GM23338 (cell line): ENCODE measurements at regions not wholly inside any gene's neighbourhood (a gene's known extent, or its start where the extent isn't known, plus 50 kb on each side); places are given as distances from the start of the nearest gene placed in this dataset.

Experiments used
- ATAC-seq: fragments of 200-7000 bp; cut with Tn5 transposase; 3 replicates; pipeline ENCODE4 v1.9.1; 2020
- DNase-seq: peaks from one replicate; pipeline ENCODE4 v3.0.0-alpha.2; 2015; ENCODE audit warnings: low spot score
- H2AFZ ChIP-seq: fragments of 200-600 bp; sonication (generic); 2 replicates; pipeline ENCODE4 v1.8.0; 2016; ENCODE audit warnings: antibody characterized with exemption, mild to moderate bottlenecking, moderate library complexity
- H3F3A ChIP-seq: fragments of 200-600 bp; sonication (generic); replicated peaks from 2 replicates; pipeline ENCODE4 v1.8.0; 2017; ENCODE audit warnings: antibody characterized with exemption, mixed run types, low read depth
- H3K27ac ChIP-seq: fragments of 200-600 bp; sonication (generic); 2 replicates; pipeline ENCODE4 v1.6.1; 2016; ENCODE audit warnings: low read depth
- H3K27me3 ChIP-seq: fragments of 200-600 bp; sonication (generic); 2 replicates; pipeline ENCODE4 v1.8.0; 2016; ENCODE audit warnings: mild to moderate bottlenecking, mixed run types, moderate library complexity; ENCODE audit not compliant: insufficient read depth
- H3K36me3 ChIP-seq: fragments of 200-600 bp; sonication (generic); 2 replicates; pipeline ENCODE4 v1.8.0; 2016; ENCODE audit warnings: mild to moderate bottlenecking; ENCODE audit not compliant: insufficient read depth
- H3K4me1 ChIP-seq: fragments of 200-600 bp; sonication (generic); 2 replicates; pipeline ENCODE4 v1.8.0; 2016; ENCODE audit warnings: mild to moderate bottlenecking, moderate library complexity; ENCODE audit not compliant: insufficient read depth
- H3K4me2 ChIP-seq: fragments of 200-600 bp; sonication (generic); 2 replicates; pipeline ENCODE4 v1.7.1; 2017; ENCODE audit warnings: mixed run types
- H3K4me3 ChIP-seq: fragments of 200-600 bp; sonication (generic); 2 replicates; pipeline ENCODE4 v1.6.1; 2016; ENCODE audit warnings: mixed run types
- H3K79me2 ChIP-seq: fragments of 200-600 bp; sonication (generic); replicated peaks from 2 replicates; pipeline ENCODE4 v1.8.0; 2017; ENCODE audit warnings: mild to moderate bottlenecking; ENCODE audit not compliant: insufficient read depth
- H3K9me2 ChIP-seq: fragments of 200-600 bp; sonication (generic); 2 replicates; pipeline ENCODE4 v1.8.0; 2017; ENCODE audit not compliant: insufficient read depth
- H4K20me1 ChIP-seq: fragments of 200-600 bp; sonication (generic); replicated peaks from 2 replicates; pipeline ENCODE4 v1.8.0; 2017; ENCODE audit warnings: mild to moderate bottlenecking; ENCODE audit not compliant: insufficient read depth
- H3K27ac Mint-ChIP-seq: 2 replicates; pipeline ENCODE4 v1.8.0; 2020; ENCODE audit warnings: inconsistent platforms, mild to moderate bottlenecking, moderate library complexity, mixed read lengths
- H3K27me3 Mint-ChIP-seq: 3 replicates; pipeline ENCODE4 v1.8.0; 2022; ENCODE audit warnings: low read depth, mild to moderate bottlenecking, moderate library complexity, mixed read lengths, inconsistent platforms; ENCODE audit not compliant: insufficient read depth, poor library complexity
- H3K36me3 Mint-ChIP-seq: 3 replicates; pipeline ENCODE4 v1.8.0; 2021; ENCODE audit warnings: low read depth, mild to moderate bottlenecking, inconsistent platforms, moderate library complexity, mixed read lengths
- H3K4me1 Mint-ChIP-seq: 3 replicates; pipeline ENCODE4 v1.8.0; 2020; ENCODE audit warnings: mild to moderate bottlenecking, inconsistent platforms, mixed read lengths
- H3K4me3 Mint-ChIP-seq: 3 replicates; pipeline ENCODE4 v1.8.0; 2021; ENCODE audit warnings: moderate library complexity, mild to moderate bottlenecking, inconsistent platforms, mixed read lengths
- H3K9me3 Mint-ChIP-seq: 3 replicates; pipeline ENCODE4 v1.8.0; 2020; ENCODE audit warnings: moderate library complexity, mild to moderate bottlenecking, inconsistent platforms, mixed read lengths
- CREB1 ChIP-seq: fragments of 250-450 bp; sonication (Bioruptor Pico); IDR thresholded peaks from 2 replicates; pipeline ENCODE4 v1.5.0; 2020; ENCODE audit warnings: low read depth, mild to moderate bottlenecking, moderate library complexity
- EZH2phosphoT487 ChIP-seq: fragments of 200-600 bp; sonication (generic); IDR thresholded peaks from one replicate; pipeline ENCODE4 v1.8.1; 2018; ENCODE audit warnings: antibody characterized with exemption; ENCODE audit not compliant: unreplicated experiment
- JUNB ChIP-seq: IDR thresholded peaks from one replicate; pipeline ENCODE4 v1.6.1; 2016; ENCODE audit warnings: antibody characterized with exemption; ENCODE audit not compliant: unreplicated experiment
- POLR2AphosphoS5 ChIP-seq: IDR thresholded peaks from 2 replicates; pipeline ENCODE4 v1.6.1; 2016; ENCODE audit warnings: antibody characterized with exemption, low read depth
- STAT1 ChIP-seq: IDR thresholded peaks from one replicate; pipeline ENCODE4 v1.6.1; 2016; ENCODE audit warnings: antibody characterized with exemption; ENCODE audit not compliant: unreplicated experiment
- ZNF114 ChIP-seq: fragments of 250-450 bp; sonication (Bioruptor Pico); IDR thresholded peaks from 2 replicates; pipeline ENCODE4 v1.5.0; 2020; ENCODE audit warnings: mild to moderate bottlenecking, moderate library complexity
- ZNF331 ChIP-seq: fragments of 250-450 bp; sonication (Bioruptor Pico); IDR thresholded peaks from 2 replicates; pipeline ENCODE4 v1.5.0; 2020; ENCODE audit warnings: low read depth, mild to moderate bottlenecking, moderate library complexity
- TF ChIP-seq, protein P1 (sequence below): IDR thresholded peaks from one replicate; pipeline ENCODE4 v1.6.1; 2018; ENCODE audit warnings: antibody characterized with exemption; ENCODE audit not compliant: unreplicated experiment
- TF ChIP-seq, protein P2 (sequence below): IDR thresholded peaks from 2 replicates; pipeline ENCODE4 v1.6.1; 2016; ENCODE audit warnings: antibody characterized with exemption
- TF ChIP-seq, protein P3 (sequence below), 2 experiments: fragments of 200-600 bp in 1 of 2; sonication (generic) in 1 of 2; conservative IDR thresholded peaks; 2 replicates each; pipeline versions ENCODE4 v1.5.1 to v1.6.1; 2016 to 2017; ENCODE audit warnings: antibody characterized with exemption in 2 of 2, low read depth in 2 of 2, mild to moderate bottlenecking in 2 of 2, moderate library complexity in 1 of 2

DNA sequence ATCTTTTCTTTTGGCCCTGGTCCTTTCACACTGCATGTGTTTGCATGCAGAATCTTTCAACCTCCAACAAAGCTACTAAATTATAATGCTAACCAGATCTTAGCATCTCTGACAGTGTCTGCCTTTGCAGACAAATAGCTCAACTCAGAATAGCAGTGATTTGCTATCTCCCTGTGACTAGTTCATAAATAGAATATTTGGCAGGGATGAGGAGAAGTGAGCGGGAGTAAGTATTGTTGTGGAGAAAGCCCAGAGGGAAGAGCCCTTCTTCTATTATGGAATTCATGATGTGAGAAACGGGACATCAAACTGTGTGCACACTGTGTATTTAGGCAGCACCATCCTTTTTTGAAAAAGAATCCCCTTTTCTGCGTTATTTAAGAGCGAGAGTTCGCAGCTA is 288.0 kb upstream of the CHORDC1 start (continued):
- TF ChIP-seq, protein P1, sequence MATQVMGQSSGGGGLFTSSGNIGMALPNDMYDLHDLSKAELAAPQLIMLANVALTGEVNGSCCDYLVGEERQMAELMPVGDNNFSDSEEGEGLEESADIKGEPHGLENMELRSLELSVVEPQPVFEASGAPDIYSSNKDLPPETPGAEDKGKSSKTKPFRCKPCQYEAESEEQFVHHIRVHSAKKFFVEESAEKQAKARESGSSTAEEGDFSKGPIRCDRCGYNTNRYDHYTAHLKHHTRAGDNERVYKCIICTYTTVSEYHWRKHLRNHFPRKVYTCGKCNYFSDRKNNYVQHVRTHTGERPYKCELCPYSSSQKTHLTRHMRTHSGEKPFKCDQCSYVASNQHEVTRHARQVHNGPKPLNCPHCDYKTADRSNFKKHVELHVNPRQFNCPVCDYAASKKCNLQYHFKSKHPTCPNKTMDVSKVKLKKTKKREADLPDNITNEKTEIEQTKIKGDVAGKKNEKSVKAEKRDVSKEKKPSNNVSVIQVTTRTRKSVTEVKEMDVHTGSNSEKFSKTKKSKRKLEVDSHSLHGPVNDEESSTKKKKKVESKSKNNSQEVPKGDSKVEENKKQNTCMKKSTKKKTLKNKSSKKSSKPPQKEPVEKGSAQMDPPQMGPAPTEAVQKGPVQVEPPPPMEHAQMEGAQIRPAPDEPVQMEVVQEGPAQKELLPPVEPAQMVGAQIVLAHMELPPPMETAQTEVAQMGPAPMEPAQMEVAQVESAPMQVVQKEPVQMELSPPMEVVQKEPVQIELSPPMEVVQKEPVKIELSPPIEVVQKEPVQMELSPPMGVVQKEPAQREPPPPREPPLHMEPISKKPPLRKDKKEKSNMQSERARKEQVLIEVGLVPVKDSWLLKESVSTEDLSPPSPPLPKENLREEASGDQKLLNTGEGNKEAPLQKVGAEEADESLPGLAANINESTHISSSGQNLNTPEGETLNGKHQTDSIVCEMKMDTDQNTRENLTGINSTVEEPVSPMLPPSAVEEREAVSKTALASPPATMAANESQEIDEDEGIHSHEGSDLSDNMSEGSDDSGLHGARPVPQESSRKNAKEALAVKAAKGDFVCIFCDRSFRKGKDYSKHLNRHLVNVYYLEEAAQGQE: no peak
- TF ChIP-seq POLR2AphosphoS5 (no peak), CREB1 (no peak), JUNB (no peak), STAT1 (no peak), ZNF114 (CRISPR knock-in tag) (no peak), ZNF331 (no peak)
- TF ChIP-seq, protein P2, sequence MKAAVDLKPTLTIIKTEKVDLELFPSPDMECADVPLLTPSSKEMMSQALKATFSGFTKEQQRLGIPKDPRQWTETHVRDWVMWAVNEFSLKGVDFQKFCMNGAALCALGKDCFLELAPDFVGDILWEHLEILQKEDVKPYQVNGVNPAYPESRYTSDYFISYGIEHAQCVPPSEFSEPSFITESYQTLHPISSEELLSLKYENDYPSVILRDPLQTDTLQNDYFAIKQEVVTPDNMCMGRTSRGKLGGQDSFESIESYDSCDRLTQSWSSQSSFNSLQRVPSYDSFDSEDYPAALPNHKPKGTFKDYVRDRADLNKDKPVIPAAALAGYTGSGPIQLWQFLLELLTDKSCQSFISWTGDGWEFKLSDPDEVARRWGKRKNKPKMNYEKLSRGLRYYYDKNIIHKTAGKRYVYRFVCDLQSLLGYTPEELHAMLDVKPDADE: no peak

DNA sequence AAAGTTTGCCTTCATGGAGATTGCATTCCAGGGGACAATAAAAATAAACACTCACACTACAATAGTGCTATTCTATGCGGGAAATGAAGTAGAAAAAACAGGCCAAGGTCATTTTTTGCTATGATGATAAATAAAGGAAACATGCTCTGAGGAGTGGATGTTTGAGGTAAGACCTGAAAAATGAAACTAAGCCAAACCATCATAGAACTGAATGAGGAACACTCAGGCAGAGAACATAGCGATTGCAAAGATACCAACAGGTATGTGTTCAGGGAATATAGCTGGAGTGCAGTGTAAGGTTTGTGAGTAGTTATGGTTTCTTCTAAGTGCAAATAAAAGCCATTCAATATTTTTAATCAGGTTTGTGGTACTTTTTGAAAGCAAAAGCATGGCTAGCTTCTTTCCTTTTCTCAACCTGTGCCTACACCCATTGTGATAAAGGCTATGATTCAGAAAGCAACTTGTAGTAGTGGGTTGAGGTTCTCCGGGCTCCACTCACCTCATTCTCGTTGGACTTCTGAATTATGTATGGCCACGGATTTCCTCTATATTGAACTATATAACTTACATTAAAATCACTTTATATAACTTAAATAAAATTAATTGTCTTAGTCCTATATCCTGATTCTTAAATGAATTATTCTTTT is 278.2 kb upstream of the CHORDC1 start:
- DNase-seq (no peak), ATAC-seq (no peak)
- H3K27ac ChIP-seq: no peak overlapping the region
- Mint-ChIP-seq H3K4me1 (no peaks in the 10 kb centered on the region), H3K27me3 (no peaks in the 10 kb centered on the region), H3K4me3 (no peak overlapping the region), H3K36me3 (no peaks in the 10 kb centered on the region; the same call in 2 of the 3 replicates), H3K9me3 (peaks cover 15% of the 10 kb centered on the region), H3K27ac (no peak overlapping the region)
- H3K27me3 ChIP-seq: no peaks in the 10 kb centered on the region
- H3K36me3 ChIP-seq: no peaks in the 10 kb centered on the region
- no peaks in the 10 kb centered on the region for H3K4me1 ChIP-seq
- no peaks in the 10 kb centered on the region for H3K79me2 ChIP-seq
- no peak overlapping the region for H2AFZ ChIP-seq
- no peaks in the 10 kb centered on the region; the same call in 1 of the 2 replicates for H3K9me2 ChIP-seq
- no peaks in the 10 kb centered on the region for H3F3A ChIP-seq
- no peaks in the 10 kb centered on the region for H4K20me1 ChIP-seq
- H3K4me2 ChIP-seq: no peak overlapping the region
- TF ChIP-seq, protein P3, sequence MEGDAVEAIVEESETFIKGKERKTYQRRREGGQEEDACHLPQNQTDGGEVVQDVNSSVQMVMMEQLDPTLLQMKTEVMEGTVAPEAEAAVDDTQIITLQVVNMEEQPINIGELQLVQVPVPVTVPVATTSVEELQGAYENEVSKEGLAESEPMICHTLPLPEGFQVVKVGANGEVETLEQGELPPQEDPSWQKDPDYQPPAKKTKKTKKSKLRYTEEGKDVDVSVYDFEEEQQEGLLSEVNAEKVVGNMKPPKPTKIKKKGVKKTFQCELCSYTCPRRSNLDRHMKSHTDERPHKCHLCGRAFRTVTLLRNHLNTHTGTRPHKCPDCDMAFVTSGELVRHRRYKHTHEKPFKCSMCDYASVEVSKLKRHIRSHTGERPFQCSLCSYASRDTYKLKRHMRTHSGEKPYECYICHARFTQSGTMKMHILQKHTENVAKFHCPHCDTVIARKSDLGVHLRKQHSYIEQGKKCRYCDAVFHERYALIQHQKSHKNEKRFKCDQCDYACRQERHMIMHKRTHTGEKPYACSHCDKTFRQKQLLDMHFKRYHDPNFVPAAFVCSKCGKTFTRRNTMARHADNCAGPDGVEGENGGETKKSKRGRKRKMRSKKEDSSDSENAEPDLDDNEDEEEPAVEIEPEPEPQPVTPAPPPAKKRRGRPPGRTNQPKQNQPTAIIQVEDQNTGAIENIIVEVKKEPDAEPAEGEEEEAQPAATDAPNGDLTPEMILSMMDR (conservative IDR thresholded peaks at IDR 0.05; ENCODE audit: low read depth in 2 of 2): no peak
- TF ChIP-seq EZH2phosphoT487: no peak
- H3K4me3 ChIP-seq: no peak overlapping the region
